ENCODE measurements at regions not wholly inside any gene's neighbourhood (a gene's known extent, or its start where the extent isn't known, plus 50 kb on each side); places are given as distances from the start of the nearest gene placed in this dataset.

- no peak for DNase-seq
Measured at GRCh38 chr5:144913661-144914060, 743.0 kb downstream of the KCTD16 start.

GRCh38 chr5:144896473-144896872, 725.8 kb downstream of the KCTD16 start:
- DNase-seq, result no peak

GRCh38 chr5:144886668-144887067, 716.0 kb downstream of the KCTD16 start:
- DNase-seq, result no peak

GRCh38 chr5:144882739-144883283, 712.1 kb downstream of the KCTD16 start:
- no peak for DNase-seq

GRCh38 chr5:144880513-144880912, 709.8 kb downstream of the KCTD16 start:
- DNase-seq, result no peak

- DNase-seq, result no peak
Measured at GRCh38 chr5:144876990-144877389, 706.3 kb downstream of the KCTD16 start.

GRCh38 chr5:144873076-144873475, 702.4 kb downstream of the KCTD16 start:
- no peak for DNase-seq

- DNase-seq, result no peak
Measured at GRCh38 chr5:144864118-144864517, 693.4 kb downstream of the KCTD16 start.

GRCh38 chr5:144857454-144857853, 686.8 kb downstream of the KCTD16 start:
- no peak for DNase-seq

- no peak for DNase-seq
Measured at GRCh38 chr5:144844086-144844485, 673.4 kb downstream of the KCTD16 start.

GRCh38 chr5:144832416-144832815, 661.7 kb downstream of the KCTD16 start:
- DNase-seq, result no peak

- no peak for DNase-seq
Measured at GRCh38 chr5:144831650-144832049, 661.0 kb downstream of the KCTD16 start.

GRCh38 chr5:144822503-144822902, 651.8 kb downstream of the KCTD16 start:
- no peak for DNase-seq

GRCh38 chr5:144820278-144820677, 649.6 kb downstream of the KCTD16 start:
- no peak for DNase-seq

- no peak for DNase-seq
Measured at GRCh38 chr5:144815131-144815530, 644.5 kb downstream of the KCTD16 start.

GRCh38 chr5:144812763-144813162, 642.1 kb downstream of the KCTD16 start:
- no peak for DNase-seq

- no peak for DNase-seq
Measured at GRCh38 chr5:144800169-144800568, 629.5 kb downstream of the KCTD16 start.

- DNase-seq, result no peak
Measured at GRCh38 chr5:144798595-144798994, 627.9 kb downstream of the KCTD16 start.

GRCh38 chr5:144794922-144795321, 624.2 kb downstream of the KCTD16 start:
- no peak for DNase-seq

- DNase-seq, result no peak
Measured at GRCh38 chr5:144788556-144788955, 617.9 kb downstream of the KCTD16 start.

- no peak for DNase-seq
Measured at GRCh38 chr5:144788046-144788445, 617.4 kb downstream of the KCTD16 start.

- DNase-seq, result no peak
Measured at GRCh38 chr5:144779368-144779767, 608.7 kb downstream of the KCTD16 start.

GRCh38 chr5:144778561-144778960, 607.9 kb downstream of the KCTD16 start:
- no peak for DNase-seq

GRCh38 chr5:144774197-144774596, 603.5 kb downstream of the KCTD16 start:
- no peak for DNase-seq

GRCh38 chr5:144773628-144774027, 603.0 kb downstream of the KCTD16 start:
- no peak for DNase-seq

- no peak for DNase-seq
Measured at GRCh38 chr5:144771802-144772201, 601.1 kb downstream of the KCTD16 start.

All from NCI-H1436 (cell line).